Kidney epithelial cell (primary cell): ENCODE measurements at regions not wholly inside any gene's neighbourhood (a gene's known extent, or its start where the extent isn't known, plus 50 kb on each side); places are given as distances from the start of the nearest gene placed in this dataset.

Experiments
- DNase-seq: peaks from one replicate; pipeline ENCODE4 v3.0.0-alpha.2; 2010; ENCODE audit warnings: low read depth
- H3K27me3 ChIP-seq: 2 replicates; pipeline ENCODE4 v1.6.0; 2011; ENCODE audit warnings: low read length; ENCODE audit not compliant: control insufficient read depth, insufficient read depth
- H3K36me3 ChIP-seq: 2 replicates; pipeline ENCODE4 v1.5.1; 2011; ENCODE audit warnings: low read length; ENCODE audit not compliant: control insufficient read depth, insufficient read depth
- H3K4me3 ChIP-seq: 2 replicates; pipeline ENCODE4 v1.5.1; 2011; ENCODE audit warnings: low read depth, mild to moderate bottlenecking, control low read depth, low read length
- CTCF ChIP-seq: IDR thresholded peaks from 2 replicates; pipeline ENCODE4 v1.5.1; 2011; ENCODE audit warnings: mild to moderate bottlenecking, moderate library complexity, low read length, control low read depth, inconsistent platforms; ENCODE audit not compliant: insufficient read depth, poor library complexity, severe bottlenecking

DNA sequence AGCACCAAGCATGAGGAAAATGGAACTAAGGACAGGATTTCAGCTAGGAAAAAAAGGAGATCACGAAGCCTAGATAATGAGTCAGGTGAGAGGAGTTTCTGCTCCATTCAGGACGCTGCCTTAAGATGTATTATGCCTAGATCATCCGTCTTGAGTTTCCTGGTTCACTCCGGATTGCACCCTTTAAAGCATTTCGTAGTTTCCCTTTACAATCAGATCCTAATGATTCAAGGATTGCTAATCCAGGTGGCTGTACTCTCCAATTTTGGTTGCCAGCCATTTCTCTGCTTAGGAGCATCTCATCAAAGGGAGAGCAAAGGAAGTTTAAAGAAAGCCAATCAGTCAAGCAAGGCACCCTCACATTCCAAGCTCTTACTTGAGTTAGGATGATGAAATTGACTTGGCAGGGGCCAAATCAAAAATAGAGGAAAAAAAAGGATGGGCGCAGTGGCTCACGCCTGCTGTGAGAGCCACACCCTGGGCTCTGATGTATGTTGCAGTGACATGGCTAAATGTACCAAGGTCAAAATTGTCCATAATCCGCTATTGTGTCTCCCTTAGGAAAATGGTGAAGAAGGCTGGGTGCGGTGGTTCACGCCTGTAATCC is 156.9 kb upstream of the SOD1 start:
- TF ChIP-seq CTCF, result no peak
- no peak overlapping the region for H3K4me3 ChIP-seq
- H3K36me3 ChIP-seq, result no peaks in the 10 kb centered on the region
- no peak for DNase-seq
- no peaks in the 10 kb centered on the region for H3K27me3 ChIP-seq

DNA sequence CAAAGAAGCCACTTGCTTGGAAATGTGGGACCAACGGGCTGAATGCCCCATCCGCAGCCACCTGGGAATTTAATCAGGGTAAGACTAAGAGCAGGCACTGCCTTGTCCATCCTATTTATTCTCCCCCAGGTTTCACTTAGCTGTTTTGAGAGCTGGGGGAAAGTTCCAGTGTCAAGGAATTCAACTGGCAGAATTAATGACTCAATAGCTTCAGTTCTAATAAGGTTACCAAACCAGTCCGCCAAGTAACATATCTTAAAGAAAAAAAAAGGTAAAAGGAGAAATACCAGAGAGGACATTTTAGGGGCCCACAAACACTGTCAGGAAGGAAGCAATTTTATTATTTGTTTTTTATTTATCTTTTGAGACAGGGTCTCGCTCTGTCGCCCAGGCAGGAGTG is 157.6 kb upstream of the SOD1 start:
- no peaks in the 10 kb centered on the region for H3K27me3 ChIP-seq
- H3K4me3 ChIP-seq, result no peak overlapping the region
- no peak for TF ChIP-seq CTCF

DNA sequence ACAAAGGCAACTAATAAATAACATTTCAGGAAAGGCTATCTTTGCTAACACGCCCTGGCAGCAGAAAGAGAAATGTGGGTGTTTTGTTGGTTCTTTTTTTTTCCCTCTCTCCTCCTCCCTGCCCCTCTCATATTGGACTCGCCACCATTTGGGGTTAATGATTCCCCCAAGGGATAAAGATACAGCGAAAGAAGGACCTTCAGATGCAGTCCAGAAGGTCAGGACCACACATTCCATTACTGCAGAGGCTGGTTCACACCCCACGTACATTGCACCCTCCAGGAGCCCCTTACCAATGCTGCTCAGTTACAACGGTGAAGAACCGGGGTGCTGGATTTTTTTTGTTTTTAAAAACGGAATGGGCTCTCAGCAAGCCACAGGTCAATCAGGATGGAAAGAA is 156.9 kb upstream of the TIAM1 start:
- Histone ChIP-seq H3K27me3 (no peaks in the 10 kb centered on the region), H3K4me3 (no peak overlapping the region), H3K36me3 (no peaks in the 10 kb centered on the region)
- DNase-seq, result no peak
- TF ChIP-seq CTCF, result no peak

More for the DNA sequence above, 157.6 kb upstream of the SOD1 start:
- H3K36me3 ChIP-seq, result no peaks in the 10 kb centered on the region
- no peak for DNase-seq

DNA sequence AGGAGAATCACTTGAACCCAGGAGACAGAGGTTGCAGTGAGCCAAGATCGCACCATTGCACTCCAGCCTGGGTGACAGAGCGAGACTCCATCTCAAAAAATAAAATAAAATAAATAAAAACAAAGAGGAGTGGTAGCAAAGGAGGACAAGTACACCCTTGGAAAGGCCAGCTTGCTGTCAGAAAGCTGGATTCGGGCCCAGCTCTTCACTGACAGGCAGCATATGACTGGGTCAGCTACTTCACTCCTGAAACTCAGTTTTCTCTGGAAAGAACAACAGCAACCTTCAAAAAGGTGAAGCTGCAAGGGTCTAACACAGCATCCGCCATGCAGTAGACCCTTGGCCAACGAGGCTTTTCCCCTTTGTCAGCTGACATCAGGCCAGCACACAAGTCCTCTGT is 156.0 kb upstream of the TIAM1 start:
- DNase-seq, result no peak
- H3K27me3 ChIP-seq, result no peaks in the 10 kb centered on the region
- no peak for TF ChIP-seq CTCF
- no peaks in the 10 kb centered on the region for H3K36me3 ChIP-seq
- H3K4me3 ChIP-seq, result no peak overlapping the region

DNA sequence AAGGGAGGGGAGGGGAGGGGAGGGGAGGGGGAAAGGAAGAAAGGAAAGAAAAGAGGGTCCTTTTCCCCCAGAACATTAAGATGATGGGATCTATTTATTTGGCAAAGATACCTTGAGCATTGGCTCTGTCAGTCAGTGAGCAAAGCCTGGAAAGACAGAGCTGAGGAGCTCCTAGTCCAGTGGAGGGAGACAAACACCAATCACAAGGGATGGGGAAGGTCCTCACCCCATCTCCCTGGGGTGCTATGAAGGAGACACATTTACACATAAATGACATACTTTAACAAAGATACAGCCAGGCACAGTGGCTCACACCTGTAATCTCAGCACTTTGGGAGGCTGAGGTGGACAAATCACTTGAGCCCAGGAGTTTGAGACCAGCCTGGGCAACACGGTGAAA is 154.9 kb upstream of the TIAM1 start:
- no peak overlapping the region for H3K4me3 ChIP-seq
- no peak for TF ChIP-seq CTCF
- H3K36me3 ChIP-seq, result no peaks in the 10 kb centered on the region
- no peak for DNase-seq
- no peaks in the 10 kb centered on the region for H3K27me3 ChIP-seq

DNA sequence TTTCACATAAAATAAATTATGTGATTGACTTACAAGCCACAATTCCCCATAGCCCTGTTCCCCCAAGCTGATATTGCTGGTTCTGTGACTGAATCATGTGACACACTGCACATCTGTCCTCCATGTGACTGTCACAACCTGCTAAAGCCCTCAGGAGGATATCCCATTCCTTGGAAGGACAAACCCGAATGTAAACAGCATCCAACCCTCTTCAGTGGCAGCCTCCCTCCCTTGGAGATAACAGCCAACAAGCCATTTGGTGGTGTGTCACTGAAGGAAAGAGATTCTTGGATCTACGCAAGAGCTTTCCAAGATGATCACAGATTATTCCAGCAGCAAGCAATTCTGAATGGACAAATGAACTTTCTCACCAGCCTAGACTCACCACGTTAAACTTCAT is 153.9 kb upstream of the TIAM1 start:
- DNase-seq, result no peak
- Histone ChIP-seq H3K27me3 (no peaks in the 10 kb centered on the region), H3K4me3 (no peak overlapping the region), H3K36me3 (no peaks in the 10 kb centered on the region)
- no peak for TF ChIP-seq CTCF
